ENCODE measurements at regions not wholly inside any gene's neighbourhood (a gene's known extent, or its start where the extent isn't known, plus 50 kb on each side); places are given as distances from the start of the nearest gene placed in this dataset.

GRCh38 chr17:69960755-69961154 is 114.3 kb upstream of the KCNJ16 start:
- no peaks in the 10 kb centered on the region for H3K36me3 ChIP-seq (ENCODE audit: insufficient read depth, low read length)
- no peaks in the 10 kb centered on the region for H3K4me1 Mint-ChIP-seq
- no peaks in the 10 kb centered on the region for H3K27me3 Mint-ChIP-seq
- no peak overlapping the region for H3K27ac ChIP-seq (ENCODE audit: low read depth, low read length)
- DNase-seq: no peak
- H3K4me1 ChIP-seq (ENCODE audit: insufficient read depth, low read length): no peaks in the 10 kb centered on the region
- intact Hi-C loops (cut with micrococcal nuclease): no loop called here
- POLR2A ChIA-PET (ENCODE audit: partially characterized antibody): no interaction called here
- no peak overlapping the region for H3K4me3 ChIP-seq (ENCODE audit: low read length in 2 of 2)
- no peaks in the 10 kb centered on the region for H3K36me3 Mint-ChIP-seq
- peaks cover 0 to 4% (median 0%) of the 10 kb centered on the region in 8 donors for H3K9me3 Mint-ChIP-seq
- no peaks in the 10 kb centered on the region for H3K27me3 ChIP-seq (ENCODE audit: insufficient read depth, low read length)
- H3K27ac Mint-ChIP-seq: no peak overlapping the region
- CTCF ChIA-PET (ENCODE audit: partially characterized antibody): no interaction called here
- H3K9me3 ChIP-seq (ENCODE audit: control insufficient read depth in 1 of 2, low read length in 2 of 2): no peaks in the 10 kb centered on the region
- H3K4me3 Mint-ChIP-seq: no peak overlapping the region

GRCh38 chr17:69961501-69962145 is 113.4 kb upstream of the KCNJ16 start:
- intact Hi-C loops (cut with micrococcal nuclease): no loop called here
- no peak for DNase-seq
- POLR2A ChIA-PET (ENCODE audit: partially characterized antibody): no interaction called here
- peaks cover 0 to 4% (median 0%) of the 10 kb centered on the region in 8 donors for H3K9me3 Mint-ChIP-seq
- CTCF ChIA-PET (ENCODE audit: partially characterized antibody): no interaction called here
- Histone ChIP-seq H3K4me3 (ENCODE audit: low read length in 2 of 2) (no peak overlapping the region), H3K9me3 (ENCODE audit: control insufficient read depth in 1 of 2, low read length in 2 of 2) (no peaks in the 10 kb centered on the region), H3K27ac (ENCODE audit: low read depth, low read length) (no peak overlapping the region), H3K36me3 (ENCODE audit: insufficient read depth, low read length) (no peaks in the 10 kb centered on the region), H3K4me1 (ENCODE audit: insufficient read depth, low read length) (no peaks in the 10 kb centered on the region), H3K27me3 (ENCODE audit: insufficient read depth, low read length) (no peaks in the 10 kb centered on the region)
- no peaks in the 10 kb centered on the region for H3K27me3 Mint-ChIP-seq
- H3K27ac Mint-ChIP-seq: no peak overlapping the region
- H3K4me1 Mint-ChIP-seq: no peaks in the 10 kb centered on the region
- no peaks in the 10 kb centered on the region for H3K36me3 Mint-ChIP-seq
- H3K4me3 Mint-ChIP-seq: no peak overlapping the region

- no peak overlapping the region for H3K4me3 ChIP-seq (ENCODE audit: low read length in 2 of 2)
- Mint-ChIP-seq H3K27me3 (no peaks in the 10 kb centered on the region), H3K27ac (no peak overlapping the region), H3K4me3 (no peak overlapping the region), H3K9me3 (peaks cover 0 to 4% (median 1%) of the 10 kb centered on the region in 8 donors), H3K4me1 (no peaks in the 10 kb centered on the region), H3K36me3 (no peaks in the 10 kb centered on the region)
- CTCF ChIA-PET (ENCODE audit: partially characterized antibody): no interaction called here
- no peaks in the 10 kb centered on the region for H3K27me3 ChIP-seq (ENCODE audit: insufficient read depth, low read length)
- no peak for DNase-seq
- no peaks in the 10 kb centered on the region for H3K4me1 ChIP-seq (ENCODE audit: insufficient read depth, low read length)
- intact Hi-C loops (cut with micrococcal nuclease): no loop called here
- H3K9me3 ChIP-seq (ENCODE audit: control insufficient read depth in 1 of 2, low read length in 2 of 2): no peaks in the 10 kb centered on the region
- POLR2A ChIA-PET (ENCODE audit: partially characterized antibody): no interaction called here
- H3K36me3 ChIP-seq (ENCODE audit: insufficient read depth, low read length): no peaks in the 10 kb centered on the region
- H3K27ac ChIP-seq (ENCODE audit: low read depth, low read length): no peak overlapping the region
Measured at GRCh38 chr17:69962436-69962995, 112.5 kb upstream of the KCNJ16 start.

- H3K36me3 Mint-ChIP-seq: no peaks in the 10 kb centered on the region
- intact Hi-C loops (cut with micrococcal nuclease): no loop called here
- peaks cover 0 to 5% (median 1%) of the 10 kb centered on the region in 8 donors for H3K9me3 Mint-ChIP-seq
- ChIA-PET CTCF (ENCODE audit: partially characterized antibody) (no interaction called here), POLR2A (ENCODE audit: partially characterized antibody) (no interaction called here)
- no peaks in the 10 kb centered on the region for H3K4me1 ChIP-seq (ENCODE audit: insufficient read depth, low read length)
- H3K27me3 ChIP-seq (ENCODE audit: insufficient read depth, low read length): no peaks in the 10 kb centered on the region
- peak overlapping the region in 1 of 7 donors; percentile 43 for H3K27ac Mint-ChIP-seq
- peaks cover 0 to 1% (median 0%) of the 10 kb centered on the region in 4 donors for H3K4me1 Mint-ChIP-seq
- no peaks in the 10 kb centered on the region for H3K36me3 ChIP-seq (ENCODE audit: insufficient read depth, low read length)
- H3K27me3 Mint-ChIP-seq: no peaks in the 10 kb centered on the region
- no peak overlapping the region for H3K4me3 ChIP-seq (ENCODE audit: low read length in 2 of 2)
- H3K4me3 Mint-ChIP-seq: no peak overlapping the region
- no peak for DNase-seq
- no peaks in the 10 kb centered on the region for H3K9me3 ChIP-seq (ENCODE audit: control insufficient read depth in 1 of 2, low read length in 2 of 2)
- no peak overlapping the region for H3K27ac ChIP-seq (ENCODE audit: low read depth, low read length)
Measured at GRCh38 chr17:69967910-69968411, 107.1 kb upstream of the KCNJ16 start.

GRCh38 chr17:69969897-69970296 is 105.1 kb upstream of the KCNJ16 start:
- Mint-ChIP-seq H3K27me3 (no peaks in the 10 kb centered on the region), H3K4me3 (no peak overlapping the region), H3K27ac (no peak overlapping the region), H3K36me3 (no peaks in the 10 kb centered on the region), H3K9me3 (peaks cover 0 to 6% (median 2%) of the 10 kb centered on the region in 8 donors), H3K4me1 (peaks cover 0 to 1% (median 0%) of the 10 kb centered on the region in 4 donors)
- Histone ChIP-seq H3K36me3 (ENCODE audit: insufficient read depth, low read length) (no peaks in the 10 kb centered on the region), H3K27ac (ENCODE audit: low read depth, low read length) (no peak overlapping the region), H3K4me3 (ENCODE audit: low read length in 2 of 2) (no peak overlapping the region), H3K4me1 (ENCODE audit: insufficient read depth, low read length) (no peaks in the 10 kb centered on the region), H3K27me3 (ENCODE audit: insufficient read depth, low read length) (no peaks in the 10 kb centered on the region), H3K9me3 (ENCODE audit: control insufficient read depth in 1 of 2, low read length in 2 of 2) (no peaks in the 10 kb centered on the region)
- POLR2A ChIA-PET (ENCODE audit: partially characterized antibody): no interaction called here
- intact Hi-C loops (cut with micrococcal nuclease): no loop called here
- CTCF ChIA-PET (ENCODE audit: partially characterized antibody): interaction anchor here (0.8 kb wide), 1 partner anchor 11 kb away, joined by 3 read pairs; no protein-coding TSS in a partner anchor
- DNase-seq: no peak

- Mint-ChIP-seq H3K27ac (no peak overlapping the region), H3K4me1 (peaks cover 0 to 1% (median 0%) of the 10 kb centered on the region in 4 donors), H3K36me3 (no peaks in the 10 kb centered on the region), H3K27me3 (no peaks in the 10 kb centered on the region), H3K9me3 (peaks cover 0 to 5% (median 0%) of the 10 kb centered on the region in 8 donors), H3K4me3 (no peak overlapping the region)
- Histone ChIP-seq H3K4me3 (ENCODE audit: low read length in 2 of 2) (no peak overlapping the region), H3K27ac (ENCODE audit: low read depth, low read length) (no peak overlapping the region), H3K4me1 (ENCODE audit: insufficient read depth, low read length) (no peaks in the 10 kb centered on the region), H3K9me3 (ENCODE audit: control insufficient read depth in 1 of 2, low read length in 2 of 2) (no peaks in the 10 kb centered on the region), H3K27me3 (ENCODE audit: insufficient read depth, low read length) (no peaks in the 10 kb centered on the region), H3K36me3 (ENCODE audit: insufficient read depth, low read length) (no peaks in the 10 kb centered on the region)
- intact Hi-C loops (cut with micrococcal nuclease): no loop called here
- ChIA-PET POLR2A (ENCODE audit: partially characterized antibody) (no interaction called here), CTCF (ENCODE audit: partially characterized antibody) (no interaction called here)
- no peak for DNase-seq
Measured at GRCh38 chr17:69972251-69972650, 102.8 kb upstream of the KCNJ16 start.

GRCh38 chr17:69975808-69976207 is 99.2 kb upstream of the KCNJ16 start:
- Histone ChIP-seq H3K27me3 (ENCODE audit: insufficient read depth, low read length) (no peaks in the 10 kb centered on the region), H3K4me1 (ENCODE audit: insufficient read depth, low read length) (no peaks in the 10 kb centered on the region), H3K36me3 (ENCODE audit: insufficient read depth, low read length) (no peaks in the 10 kb centered on the region), H3K9me3 (ENCODE audit: control insufficient read depth in 1 of 2, low read length in 2 of 2) (no peaks in the 10 kb centered on the region), H3K27ac (ENCODE audit: low read depth, low read length) (no peak overlapping the region), H3K4me3 (ENCODE audit: low read length in 2 of 2) (no peak overlapping the region)
- Mint-ChIP-seq H3K9me3 (peaks cover 0 to 4% (median 0%) of the 10 kb centered on the region in 8 donors), H3K27ac (no peak overlapping the region), H3K27me3 (no peaks in the 10 kb centered on the region), H3K4me3 (no peak overlapping the region), H3K36me3 (no peaks in the 10 kb centered on the region), H3K4me1 (peaks cover 0 to 1% (median 0%) of the 10 kb centered on the region in 4 donors)
- POLR2A ChIA-PET (ENCODE audit: partially characterized antibody): no interaction called here
- intact Hi-C loops (cut with micrococcal nuclease): no loop called here
- CTCF ChIA-PET (ENCODE audit: partially characterized antibody): no interaction called here
- no peak for DNase-seq
